Germinal center (tissue), 1 donor: ENCODE measurements at regions not wholly inside any gene's neighbourhood (a gene's known extent, or its start where the extent isn't known, plus 50 kb on each side); places are given as distances from the start of the nearest gene placed in this dataset.

Experiments
- DNase-seq: peaks from one replicate; pipeline ENCODE4 v3.0.0; 2012; ENCODE audit warnings: mixed read lengths, low spot score

DNA sequence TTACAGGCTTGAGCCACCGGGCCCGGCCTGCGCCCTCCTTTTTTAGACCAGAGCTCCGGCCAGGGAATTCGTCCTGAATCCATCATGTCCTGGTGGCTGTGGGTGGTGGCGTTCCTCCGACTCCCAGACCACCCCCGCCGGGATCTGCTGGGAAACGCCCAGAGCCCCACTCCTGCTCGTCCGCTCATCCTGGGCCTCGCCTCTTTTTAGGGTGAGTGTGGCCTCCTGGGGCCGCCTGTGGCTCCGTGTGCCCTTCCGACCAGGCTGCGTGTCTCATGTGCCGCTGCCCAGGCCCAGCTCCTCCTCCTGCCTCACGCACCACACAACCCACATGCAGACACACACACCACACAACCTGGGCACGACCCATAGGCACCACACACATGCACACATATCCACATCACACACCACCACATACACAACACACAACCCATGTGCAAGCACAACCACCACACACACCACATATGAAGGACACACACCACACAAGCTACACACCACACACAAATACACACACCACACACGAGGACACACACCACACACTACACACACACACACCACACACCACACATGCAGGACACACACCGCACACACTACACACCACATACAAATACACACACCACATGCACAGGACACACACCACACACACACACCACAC lies 946.2 kb downstream of the BRD1 start:
- DNase-seq: no peak

DNA sequence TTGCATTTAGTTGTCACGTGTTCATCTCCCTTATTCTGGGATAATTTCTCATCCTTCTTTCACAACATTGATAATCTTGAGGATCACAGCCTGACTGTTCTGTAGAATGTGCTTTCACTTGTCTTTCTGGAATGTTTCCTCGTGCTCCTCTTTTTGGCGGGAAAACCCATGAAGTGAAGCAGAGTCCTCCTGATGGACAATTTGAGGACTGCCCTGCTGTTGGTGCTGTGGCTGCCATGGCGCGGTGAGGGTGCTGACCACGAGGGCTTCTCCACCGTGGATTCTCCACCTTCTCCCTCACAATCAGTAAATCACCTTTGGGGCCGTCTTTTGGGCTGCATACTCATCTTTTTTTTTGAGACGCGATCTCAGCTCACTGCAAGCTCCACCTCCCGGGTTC lies 946.9 kb downstream of the BRD1 start:
- no peak for DNase-seq

DNA sequence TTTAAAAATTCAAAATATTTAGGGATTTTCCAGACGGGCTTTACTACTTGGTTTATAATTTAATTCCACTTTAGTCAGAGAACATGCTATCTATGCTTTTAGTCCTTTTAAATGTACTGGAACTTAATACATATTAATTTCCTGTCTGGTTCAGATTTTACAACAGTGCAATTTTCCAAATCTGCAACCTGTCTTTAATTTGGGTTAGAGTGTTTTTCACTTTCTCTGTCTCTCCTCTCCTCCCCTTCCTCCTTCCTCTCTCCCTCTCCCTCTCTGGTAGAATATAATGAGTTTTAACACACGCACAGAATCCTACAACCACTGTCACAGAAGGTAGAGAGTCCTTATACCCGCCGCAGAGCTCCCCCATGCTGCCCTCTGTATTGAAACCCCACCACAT lies 950.7 kb downstream of the BRD1 start:
- no peak for DNase-seq

DNA sequence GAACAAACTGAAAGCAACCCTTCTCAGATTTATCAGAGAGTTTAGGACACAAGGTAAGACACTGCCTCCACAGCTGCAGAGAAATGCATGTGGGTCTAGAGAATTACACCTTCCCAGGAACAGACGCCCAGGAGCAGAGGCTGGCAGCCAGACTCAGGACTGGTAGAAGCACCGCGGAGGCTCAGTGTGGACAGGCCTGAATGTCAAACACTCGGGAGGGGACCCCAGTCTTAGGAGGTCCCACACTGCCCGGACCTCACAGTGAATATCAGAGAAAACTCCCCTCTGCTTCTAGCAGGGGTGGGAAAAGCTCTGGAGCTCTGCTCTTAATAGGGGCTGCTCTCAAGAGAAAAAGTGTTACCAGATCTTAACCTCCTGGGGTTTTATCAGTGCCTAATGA lies 952.7 kb downstream of the BRD1 start:
- DNase-seq: no peak

DNA sequence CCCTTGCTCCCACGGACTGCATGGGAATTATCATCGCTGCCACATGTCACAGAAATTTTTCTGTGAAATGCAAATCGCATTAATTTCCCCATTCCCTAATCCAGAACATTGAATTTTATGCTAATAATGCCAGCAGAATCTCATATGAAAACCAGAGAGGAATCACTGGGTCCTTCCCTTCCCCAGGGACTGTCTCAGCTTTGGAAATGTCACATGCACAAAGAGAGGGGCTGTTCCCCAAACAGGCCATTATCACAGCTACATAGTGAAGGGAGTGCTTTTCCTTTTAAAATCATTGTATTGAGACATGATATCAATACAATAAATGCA lies 954.5 kb downstream of the BRD1 start:
- DNase-seq: no peak

DNA sequence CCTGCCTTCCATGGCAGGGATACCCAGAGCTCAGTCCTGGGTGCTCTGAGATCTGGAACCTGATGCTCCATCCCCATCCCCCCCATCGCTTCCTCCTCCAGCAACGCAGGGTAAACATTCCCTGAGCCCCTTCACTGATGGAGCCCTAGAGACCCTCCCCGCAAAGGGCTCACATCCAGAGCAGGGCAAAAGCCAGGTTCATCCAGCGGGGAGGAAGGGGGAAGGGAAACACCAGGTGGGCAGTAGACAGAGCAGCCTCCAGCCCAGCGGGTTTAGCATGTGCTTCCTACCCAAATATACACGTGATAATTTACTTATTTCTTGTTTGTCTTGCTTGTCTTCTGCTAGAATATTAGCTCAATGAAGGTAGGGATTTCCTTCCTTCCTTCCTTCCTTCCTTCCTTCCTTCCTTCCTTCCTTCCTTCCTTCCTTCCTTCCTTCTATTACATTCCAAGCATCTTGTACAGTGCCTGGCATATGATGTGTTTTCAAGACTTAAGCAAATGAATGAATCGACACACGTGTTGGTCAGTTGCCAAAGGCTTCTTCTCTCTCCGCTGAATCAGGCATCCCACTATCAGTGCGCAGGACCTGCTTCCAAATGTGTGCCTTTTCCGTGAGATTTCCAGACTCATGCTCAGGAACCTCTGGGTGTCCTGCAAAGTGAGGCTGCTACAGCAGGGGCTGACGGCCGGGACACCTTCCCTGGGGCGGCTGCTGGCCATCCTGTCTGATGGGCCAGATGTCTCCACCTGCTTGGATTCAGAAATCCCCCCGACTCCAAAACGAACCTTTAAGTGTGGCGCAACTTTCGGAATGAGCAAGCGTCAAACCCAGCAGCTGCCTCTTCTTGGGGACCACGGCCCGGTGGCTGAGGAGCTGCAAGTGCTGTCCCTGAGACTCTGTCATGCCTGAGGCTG lies 955.1 kb downstream of the BRD1 start:
- no peak for DNase-seq

DNA sequence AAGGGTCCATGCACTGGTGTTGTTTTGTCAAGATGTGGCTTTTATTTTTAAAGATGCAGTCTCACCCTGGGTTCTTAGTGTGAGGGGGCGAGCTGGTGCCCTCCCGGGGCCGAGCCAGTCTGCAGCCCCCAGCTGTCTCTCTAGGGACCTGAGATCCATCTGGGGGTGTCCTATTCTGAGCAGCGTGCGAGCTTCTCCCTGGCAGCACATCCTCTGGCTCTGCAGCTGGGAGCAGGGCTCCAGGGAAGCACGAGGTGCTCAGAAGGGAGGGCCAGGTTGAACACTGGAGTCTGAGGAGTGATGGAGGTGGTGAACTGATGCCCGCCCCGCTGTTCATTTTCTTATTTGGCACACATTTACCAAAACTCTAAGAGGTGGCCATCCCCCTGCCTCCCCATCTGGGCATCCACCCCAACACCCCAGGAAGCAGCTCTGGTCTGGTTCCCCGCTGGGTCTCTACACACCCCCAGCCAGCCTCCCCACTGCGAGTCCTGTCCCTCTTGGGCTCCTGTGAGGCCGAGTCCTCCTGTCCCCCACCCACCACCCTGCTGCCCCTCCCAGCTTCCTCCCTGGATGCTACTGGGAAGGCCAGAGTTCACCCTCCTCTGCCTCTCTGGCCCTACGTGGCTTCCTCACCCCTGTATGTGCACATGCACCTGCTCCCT lies 956.4 kb downstream of the BRD1 start:
- no peak for DNase-seq

DNA sequence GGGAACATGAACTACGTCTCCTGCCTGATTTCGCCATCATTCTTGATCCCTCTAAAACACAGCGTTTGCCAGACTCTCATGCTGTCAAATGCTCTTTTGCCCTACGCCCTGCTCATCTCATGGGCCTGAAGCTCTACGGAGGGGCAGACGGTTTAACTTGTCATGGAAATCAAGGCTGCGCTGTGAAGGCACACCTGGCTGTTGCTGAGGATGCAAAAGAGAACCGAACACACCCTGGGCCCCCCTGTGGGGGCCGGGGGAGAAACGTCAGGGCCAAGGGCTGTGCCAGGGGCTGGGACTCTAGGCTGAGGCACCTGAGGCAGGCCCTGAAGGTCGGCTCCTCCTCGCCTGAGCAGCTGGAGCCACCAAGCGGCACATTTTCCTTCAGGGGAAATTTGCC lies 957.2 kb downstream of the BRD1 start:
- DNase-seq: no peak

DNA sequence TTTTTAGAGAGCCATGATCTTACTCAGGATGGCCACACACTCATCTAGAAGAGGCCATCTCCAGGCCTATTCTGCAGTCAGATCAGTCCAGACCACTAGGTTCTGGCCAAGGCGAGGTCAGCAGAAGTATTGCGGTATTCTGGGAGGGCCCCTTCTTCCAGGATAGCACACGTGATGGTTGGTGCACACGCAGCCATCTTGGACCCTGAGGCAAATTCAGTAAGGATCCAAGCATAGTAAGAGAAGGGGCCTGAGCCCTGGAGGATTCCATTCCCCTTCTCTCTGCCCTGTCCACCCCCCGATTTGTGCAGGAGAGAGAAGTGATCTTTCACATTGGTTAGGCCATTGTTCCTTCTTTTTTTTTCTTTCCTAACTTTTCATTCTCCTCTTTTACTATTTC lies 957.9 kb downstream of the BRD1 start:
- no peak for DNase-seq

DNA sequence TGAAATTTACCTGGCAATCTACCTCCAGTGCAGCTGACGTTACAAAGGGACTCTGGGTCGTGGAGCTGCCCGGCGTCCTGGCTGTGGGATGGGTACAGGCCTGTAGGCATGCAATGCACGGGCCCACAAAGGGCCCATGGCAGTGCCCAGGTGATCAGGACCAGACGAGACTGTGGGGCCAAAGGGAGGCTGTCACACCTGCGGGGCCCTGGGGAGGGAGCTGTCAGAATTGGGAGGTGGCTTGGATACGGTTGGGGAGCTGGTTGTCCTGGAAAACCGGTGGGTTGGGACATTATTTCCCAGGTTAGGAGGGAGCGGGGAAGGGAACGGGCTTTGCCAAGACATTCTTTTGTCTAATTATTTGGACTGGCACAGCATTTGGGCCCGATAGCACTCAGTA lies 958.5 kb downstream of the BRD1 start:
- no peak for DNase-seq

DNA sequence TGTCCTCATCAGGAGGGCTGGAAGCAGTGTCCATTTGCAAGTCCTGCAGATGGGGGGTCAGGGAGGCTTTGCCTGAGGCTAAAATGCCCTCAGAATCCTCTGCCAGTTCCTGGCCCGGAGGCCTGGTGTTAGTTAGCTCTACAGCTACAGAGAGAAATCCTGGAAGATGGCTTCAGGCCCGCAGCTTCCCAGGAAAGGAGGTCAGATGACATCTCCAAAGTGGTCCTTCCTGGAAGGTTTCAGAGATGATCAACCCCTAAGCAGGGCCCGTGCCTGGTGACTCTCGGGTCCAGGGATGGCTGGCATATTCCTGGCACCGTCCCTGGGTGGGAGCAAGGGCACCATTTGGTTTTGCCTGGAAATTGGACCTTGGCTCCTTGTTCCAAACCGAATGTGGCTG lies 959.1 kb downstream of the BRD1 start:
- no peak for DNase-seq

DNA sequence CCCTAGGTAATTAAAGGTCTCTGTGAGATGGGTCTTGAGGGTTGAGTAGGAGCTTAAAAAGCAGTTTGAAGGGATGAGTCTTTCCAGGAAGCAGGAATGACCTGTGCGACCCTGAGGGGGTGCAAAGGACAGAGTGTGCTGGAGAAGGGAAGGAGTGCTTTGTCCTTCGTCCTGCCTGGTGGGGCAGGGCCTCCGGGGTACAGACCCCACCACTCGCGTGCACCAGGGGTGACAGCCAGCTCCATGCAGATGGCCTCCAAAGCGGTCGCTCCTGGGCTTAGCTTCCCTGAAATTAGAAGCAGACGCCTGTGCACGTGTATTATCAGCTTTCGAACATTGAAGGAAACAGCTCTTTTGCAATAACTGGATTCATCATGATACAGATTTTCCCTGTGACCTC lies 959.8 kb downstream of the BRD1 start:
- no peak for DNase-seq

DNA sequence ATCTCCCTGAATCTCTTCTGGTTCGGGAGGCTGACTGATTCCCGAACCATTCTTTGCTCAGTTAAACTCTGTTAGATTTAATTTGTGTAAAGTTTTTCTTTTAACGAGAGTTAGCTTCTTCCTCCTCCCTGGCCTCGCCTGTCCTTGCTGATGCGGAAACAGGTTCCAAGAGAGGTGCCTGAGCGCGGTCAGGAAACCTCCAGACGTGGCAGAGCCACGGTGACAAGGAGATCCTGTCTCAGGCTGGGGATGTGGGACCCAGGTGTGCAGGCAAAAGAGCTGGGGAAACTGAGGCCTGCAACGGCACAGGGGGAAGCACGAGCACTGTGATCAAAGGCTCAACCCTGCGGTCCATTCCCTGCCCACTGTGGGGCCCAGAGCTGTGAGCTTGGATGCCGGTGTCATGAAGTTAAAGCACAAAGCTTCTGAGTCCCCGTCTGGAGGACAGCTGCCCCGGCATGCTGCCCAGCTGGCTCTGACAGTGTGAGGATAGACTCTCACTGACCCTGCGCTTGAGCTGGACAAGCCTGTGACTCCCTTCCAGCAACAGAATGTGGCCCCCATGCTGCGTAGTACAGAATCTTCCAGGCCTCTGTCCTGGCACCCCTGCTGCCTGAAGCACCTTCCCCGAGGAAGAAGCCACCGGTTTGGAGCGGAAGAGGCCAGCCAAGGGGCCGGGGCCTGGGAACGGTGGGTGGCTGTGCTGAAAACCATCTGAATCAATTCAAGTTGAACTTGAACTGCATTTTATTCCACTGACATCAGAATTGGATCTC lies 960.6 kb downstream of the BRD1 start:
- DNase-seq: no peak

DNA sequence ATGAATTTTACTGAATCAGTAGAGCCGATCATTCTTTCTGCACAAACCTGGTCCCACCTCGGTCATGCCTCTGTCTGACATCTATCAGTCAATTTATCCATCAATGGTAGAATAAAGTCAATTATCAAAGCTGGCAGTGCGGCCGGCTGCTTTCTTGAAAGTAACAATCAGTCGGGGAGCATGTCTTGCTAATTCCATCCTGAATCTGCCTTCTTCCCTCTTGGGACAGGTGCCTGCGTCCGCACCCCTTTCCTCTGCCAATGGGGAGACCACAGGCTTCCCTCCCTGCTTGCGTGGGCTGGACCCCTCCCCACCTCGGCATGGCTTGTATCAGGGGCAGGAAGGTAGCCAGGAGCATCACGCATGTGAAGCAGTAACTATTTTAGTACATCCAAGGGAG lies 962.9 kb downstream of the BRD1 start:
- DNase-seq: no peak

DNA sequence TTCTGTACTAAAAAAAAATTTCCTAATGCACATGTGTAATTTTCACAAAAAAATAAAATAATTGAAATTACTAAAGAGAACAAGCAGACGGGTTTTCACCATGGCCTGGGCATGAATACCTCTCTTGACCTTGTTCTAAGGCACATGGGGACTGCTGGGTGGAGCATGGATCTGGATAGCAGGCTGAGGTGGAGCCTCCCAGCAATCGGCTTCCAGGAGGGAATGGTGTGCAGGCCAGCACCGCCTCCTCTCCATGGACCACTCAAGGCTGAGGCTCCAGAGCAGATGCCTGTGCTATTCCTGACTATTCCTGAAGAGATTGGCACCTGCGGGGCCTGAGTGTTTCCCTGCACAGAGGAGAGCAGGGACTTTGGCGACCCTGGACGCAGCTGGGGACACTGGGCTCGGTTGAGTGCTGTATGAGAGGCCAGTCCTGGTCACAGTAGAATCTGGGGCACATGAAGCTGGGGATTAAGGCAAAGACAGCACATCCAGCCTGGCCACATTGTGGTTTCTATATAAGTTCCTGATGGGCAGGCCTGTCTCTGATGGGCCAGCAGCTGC lies 963.6 kb downstream of the BRD1 start:
- no peak for DNase-seq

DNA sequence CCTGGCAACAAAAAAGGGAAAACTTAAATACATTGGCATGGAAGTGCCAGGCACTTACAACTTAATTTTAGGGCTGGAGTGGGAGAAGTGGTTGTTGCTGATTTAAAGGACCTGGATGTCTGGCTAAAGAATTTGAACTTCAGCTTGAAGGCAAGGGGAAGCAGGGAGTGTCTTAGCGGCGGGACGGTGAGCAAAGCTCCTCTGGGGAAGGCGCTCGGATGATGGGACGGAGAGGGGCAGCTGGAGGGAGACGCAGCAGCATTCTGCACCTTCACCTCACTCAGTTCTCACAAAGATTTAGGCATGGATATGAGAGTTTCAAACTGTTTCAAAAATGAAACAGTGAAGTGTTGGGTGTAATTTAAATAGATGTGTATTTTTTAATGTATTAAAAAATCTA lies 967.1 kb downstream of the BRD1 start:
- DNase-seq: no peak

DNA sequence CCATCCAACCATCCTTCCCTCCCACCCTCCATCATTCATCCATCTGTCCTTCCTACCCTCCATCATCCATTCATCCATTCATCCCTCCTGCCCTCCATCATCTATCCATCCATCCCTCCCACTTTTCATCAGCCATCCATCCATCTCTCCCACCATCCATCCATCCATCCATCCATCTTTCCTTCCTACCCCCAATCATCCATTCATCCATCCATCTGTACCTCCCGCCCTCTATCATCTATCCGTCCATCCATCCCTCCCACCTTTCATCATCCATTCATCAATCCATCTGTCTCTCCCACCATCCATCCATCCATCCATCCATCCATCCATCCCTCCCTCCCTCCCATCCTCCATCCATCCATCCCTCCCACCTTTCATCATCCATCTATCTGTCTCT lies 968.8 kb downstream of the BRD1 start:
- no peak for DNase-seq

DNA sequence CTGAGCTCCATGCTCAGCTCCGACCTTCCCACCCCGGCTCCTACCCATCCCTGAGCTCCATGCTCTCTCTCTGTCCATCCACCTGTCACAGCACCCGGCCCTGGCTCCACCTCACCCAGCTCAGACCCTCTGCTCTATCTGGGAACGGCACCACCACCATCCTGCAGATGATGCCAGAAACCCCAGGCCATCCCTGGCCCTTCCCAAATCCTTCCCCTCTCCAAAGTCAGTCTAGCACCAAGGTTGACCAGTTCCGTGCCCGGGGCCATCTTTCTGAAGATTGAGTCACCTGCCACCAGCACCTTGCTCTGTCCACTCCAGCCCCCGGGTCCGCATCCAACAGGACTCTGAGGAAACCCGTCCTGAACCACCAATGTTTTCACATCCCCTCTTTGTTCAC lies 969.6 kb downstream of the BRD1 start:
- no peak for DNase-seq

DNA sequence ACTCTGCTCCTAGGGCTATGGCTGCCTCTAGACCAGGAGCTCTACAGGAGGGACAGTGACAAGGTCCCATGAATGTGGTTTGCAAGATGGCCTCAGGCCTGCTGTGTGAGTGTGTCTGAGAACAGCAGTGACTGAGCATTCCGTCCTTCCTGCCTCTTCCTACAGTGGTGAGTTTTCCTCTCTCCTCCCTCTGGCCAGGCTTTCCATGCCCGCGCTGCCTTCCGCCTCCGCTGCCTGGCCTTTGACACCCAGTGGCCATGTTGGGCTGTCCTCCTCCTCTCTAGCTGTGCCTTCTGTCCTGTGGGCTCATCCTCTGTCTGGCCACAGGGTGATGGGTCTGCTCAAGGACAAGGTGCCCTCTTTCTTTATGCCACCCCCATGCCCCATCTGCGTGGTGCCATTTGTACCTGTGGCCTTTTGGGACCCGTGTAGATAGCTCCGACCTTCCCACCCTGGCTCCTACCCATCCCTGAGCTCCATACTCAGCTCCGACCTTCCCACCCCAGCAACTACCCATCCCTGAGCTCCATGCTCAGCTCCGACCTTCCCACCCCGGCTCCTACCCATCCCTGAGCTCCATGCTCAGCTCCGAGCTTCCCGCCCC lies 970.4 kb downstream of the BRD1 start:
- no peak for DNase-seq

DNA sequence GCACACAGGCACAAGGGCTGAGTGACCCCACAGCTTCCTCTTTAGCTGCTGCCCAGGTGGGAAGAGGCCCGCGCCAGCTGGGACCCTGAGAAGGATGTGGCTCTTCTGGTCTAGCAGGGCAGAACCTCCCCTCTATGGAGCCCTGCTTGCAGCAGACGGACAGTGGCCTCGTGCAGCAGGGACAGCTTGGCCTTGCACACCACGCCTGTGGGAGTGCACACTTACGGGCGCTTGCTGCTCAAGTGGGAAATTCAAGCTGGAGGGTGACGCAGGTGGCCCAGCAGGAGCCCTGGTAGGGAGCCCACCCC lies 971.4 kb downstream of the BRD1 start:
- DNase-seq: no peak

DNA sequence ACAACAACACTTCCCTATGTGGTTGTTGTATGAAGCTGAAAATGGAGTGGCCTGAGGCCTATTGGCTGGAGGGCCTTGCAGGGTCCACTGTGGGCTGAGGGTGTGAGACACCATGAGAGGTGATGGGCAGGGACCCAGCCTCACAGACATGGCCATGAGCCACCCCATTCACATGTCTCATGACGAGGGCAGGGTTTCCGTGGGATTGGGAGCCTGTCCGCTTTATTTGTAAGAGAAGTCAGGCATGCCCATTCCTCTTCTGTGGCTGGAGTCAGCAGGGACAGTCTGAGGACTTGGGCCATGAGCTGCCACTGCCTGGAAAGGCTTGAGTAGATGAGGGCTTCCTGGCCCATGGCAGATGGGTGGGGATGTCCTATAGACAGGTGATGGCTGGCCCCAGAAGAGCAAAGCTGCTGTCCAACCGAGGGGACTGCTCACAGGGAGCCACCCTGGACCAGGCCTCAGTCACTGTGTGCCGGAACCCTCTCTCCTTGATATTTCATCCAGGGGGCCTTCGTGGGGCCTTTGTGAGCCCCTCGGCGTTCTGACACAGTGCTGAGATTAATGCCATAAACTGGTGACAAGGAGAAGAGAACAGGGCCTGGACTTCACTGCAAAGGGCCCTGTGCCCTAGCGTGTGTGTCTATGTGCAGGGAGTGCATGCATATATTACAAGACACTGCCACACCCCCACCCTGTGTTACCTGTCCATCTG lies 971.9 kb downstream of the BRD1 start:
- no peak for DNase-seq
